ENCODE measurements at regions not wholly inside any gene's neighbourhood (a gene's known extent, or its start where the extent isn't known, plus 50 kb on each side); places are given as distances from the start of the nearest gene placed in this dataset.
"Not testable (repeated sequence)": the region's sequence is repeated elsewhere in the genome, so short reads cannot be mapped to it uniquely, and the experiment has no call there.

DNA sequence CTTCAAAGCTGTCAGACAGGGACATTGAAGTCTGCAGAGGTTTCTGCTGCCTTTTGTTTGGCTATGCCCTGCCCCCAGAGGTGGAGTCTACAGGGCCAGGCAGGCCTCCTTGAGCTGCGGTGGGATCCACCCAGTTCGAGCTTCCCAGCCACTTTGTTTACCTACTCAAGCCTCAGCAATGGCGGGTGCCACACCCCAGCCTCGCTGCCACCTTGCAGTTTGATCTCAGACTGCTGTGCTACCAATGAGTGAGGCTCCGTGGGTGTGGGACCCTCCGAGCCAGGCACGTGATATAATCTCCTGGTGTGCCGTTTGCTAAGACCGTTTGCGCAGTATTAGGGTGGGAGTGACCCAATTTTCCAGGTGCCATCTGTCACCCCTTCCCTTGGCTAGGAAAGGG is 320.1 kb upstream of the STXBP6 start:
- not testable (repeated sequence) for H3K4me3 Mint-ChIP-seq; H3K4me1 Mint-ChIP-seq (ENCODE audit: low read depth); H3K27me3 Mint-ChIP-seq; H3K36me3 Mint-ChIP-seq (ENCODE audit: low read depth); H3K27ac Mint-ChIP-seq
- H3K9me3 Mint-ChIP-seq = peaks cover 17% of the 10 kb centered on the region

DNA sequence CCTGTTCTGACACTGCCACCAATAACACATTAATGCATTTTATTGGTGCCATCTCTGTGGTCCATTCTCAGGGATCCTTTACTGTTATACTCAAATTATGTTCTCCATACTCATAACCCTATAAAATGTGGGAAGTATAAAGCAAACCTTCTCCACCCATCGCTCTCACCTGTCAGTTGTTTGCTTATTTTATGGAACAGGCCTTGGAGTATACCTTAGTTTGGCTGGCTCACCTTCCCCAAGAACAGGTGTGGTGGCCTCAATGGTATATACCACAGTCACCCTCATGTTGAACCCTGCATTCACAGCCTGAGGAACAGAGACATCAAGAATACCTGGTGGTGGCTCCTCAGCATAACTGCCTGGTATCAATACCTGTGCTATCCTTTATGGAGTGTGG is 308.4 kb upstream of the STXBP6 start:
- Mint-ChIP-seq H3K9me3 (no peaks in the 10 kb centered on the region), H3K36me3 (ENCODE audit: low read depth) (no peaks in the 10 kb centered on the region), H3K4me3 (no peak overlapping the region), H3K27me3 (no peaks in the 10 kb centered on the region), H3K27ac (no peak overlapping the region), H3K4me1 (ENCODE audit: low read depth) (no peaks in the 10 kb centered on the region)

DNA sequence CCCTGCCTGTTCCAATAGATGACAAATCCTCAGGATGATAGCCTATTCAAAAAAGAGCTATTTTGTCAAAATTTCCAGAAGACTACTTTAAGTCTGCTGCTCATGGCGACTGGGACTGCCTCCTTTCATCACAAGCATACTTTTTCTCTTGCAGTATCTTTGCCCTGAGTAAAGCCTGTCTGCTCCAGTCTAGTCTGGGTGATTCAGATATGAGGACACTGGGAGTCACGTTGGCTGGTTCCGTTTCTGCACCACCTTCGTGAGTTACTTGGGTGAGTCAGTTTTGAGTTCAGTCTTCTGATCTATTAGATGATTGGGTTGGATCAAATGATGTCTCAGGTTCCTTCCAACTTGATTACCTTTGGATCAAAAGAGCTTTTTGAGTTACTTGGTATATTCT is 301.3 kb upstream of the STXBP6 start:
- H3K4me3 Mint-ChIP-seq = no peak overlapping the region
- H3K9me3 Mint-ChIP-seq = peaks cover 4% of the 10 kb centered on the region

DNA sequence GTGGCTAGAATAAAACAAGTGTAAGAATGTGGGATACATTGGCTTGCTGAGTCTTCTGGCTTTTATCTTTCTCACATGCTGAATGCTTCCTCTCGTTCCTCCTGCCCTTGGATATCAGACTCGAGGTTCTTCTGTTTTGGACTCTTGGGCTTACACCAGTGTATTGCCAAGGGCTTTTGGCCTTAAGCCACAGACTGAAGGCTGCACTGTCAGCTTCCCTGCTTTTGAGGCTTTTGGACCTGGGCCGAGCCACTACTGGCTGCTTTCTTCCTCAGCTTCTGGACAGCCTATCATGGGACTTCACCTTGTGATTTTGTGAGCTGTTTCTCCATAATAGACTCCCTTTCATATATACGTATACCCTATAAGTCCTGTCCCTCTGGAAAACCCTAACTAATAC is 300.9 kb upstream of the STXBP6 start:
- Mint-ChIP-seq H3K27ac (no peak overlapping the region), H3K27me3 (no peaks in the 10 kb centered on the region), H3K4me3 (no peak overlapping the region), H3K4me1 (ENCODE audit: low read depth) (peaks cover 4% of the 10 kb centered on the region), H3K9me3 (peaks cover 4% of the 10 kb centered on the region), H3K36me3 (ENCODE audit: low read depth) (no peaks in the 10 kb centered on the region)

More for the DNA sequence above, 301.3 kb upstream of the STXBP6 start:
- Mint-ChIP-seq H3K27me3 (no peaks in the 10 kb centered on the region), H3K36me3 (ENCODE audit: low read depth) (no peaks in the 10 kb centered on the region), H3K27ac (no peak overlapping the region), H3K4me1 (ENCODE audit: low read depth) (peaks cover 4% of the 10 kb centered on the region)

DNA sequence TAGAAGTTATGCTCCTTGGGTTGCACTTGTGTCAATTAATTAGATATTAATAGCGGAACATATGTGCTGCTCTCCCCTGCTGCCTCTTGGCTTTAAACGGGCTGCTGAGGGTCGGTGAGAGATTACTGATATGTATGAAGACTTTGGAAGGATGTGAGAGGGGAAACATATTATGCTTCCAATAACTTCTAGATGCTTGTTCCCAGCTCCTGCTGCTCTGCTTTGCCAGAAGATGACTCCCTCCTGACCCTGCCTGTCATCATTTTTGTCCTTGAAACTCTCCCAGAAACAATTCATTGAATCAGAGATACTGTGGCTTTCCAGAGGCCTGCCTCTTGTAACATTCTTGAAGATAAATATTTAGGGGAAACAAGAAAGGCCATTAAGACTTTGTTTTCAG is 300.1 kb upstream of the STXBP6 start:
- Mint-ChIP-seq H3K9me3 (peaks cover 7% of the 10 kb centered on the region), H3K36me3 (ENCODE audit: low read depth) (no peaks in the 10 kb centered on the region), H3K27me3 (no peaks in the 10 kb centered on the region), H3K4me3 (no peak overlapping the region), H3K27ac (peak overlapping the region; percentile 12), H3K4me1 (ENCODE audit: low read depth) (peaks cover 4% of the 10 kb centered on the region)

DNA sequence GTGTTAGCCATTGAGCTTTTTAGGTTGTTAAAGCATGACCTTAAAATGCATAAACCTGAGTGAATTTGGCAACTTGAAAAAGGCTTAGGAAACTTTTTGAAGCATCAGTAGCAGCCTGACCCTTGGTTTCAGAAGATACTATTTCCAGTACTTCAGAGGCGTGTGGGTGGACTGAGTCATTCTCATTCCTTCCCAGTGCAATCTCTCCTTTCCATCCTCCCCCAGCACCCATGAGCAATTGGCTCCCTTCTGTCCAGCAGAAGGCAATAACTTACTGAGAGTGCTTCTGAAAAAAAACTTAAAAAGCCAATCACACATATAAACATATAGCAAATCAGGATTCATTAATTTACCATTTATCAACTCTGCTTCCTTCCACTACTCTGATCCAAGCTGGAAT is 299.3 kb upstream of the STXBP6 start:
- Mint-ChIP-seq H3K9me3 (peaks cover 9% of the 10 kb centered on the region), H3K27me3 (no peaks in the 10 kb centered on the region), H3K36me3 (ENCODE audit: low read depth) (no peaks in the 10 kb centered on the region), H3K27ac (no peak overlapping the region), H3K4me3 (no peak overlapping the region), H3K4me1 (ENCODE audit: low read depth) (peaks cover 4% of the 10 kb centered on the region)

DNA sequence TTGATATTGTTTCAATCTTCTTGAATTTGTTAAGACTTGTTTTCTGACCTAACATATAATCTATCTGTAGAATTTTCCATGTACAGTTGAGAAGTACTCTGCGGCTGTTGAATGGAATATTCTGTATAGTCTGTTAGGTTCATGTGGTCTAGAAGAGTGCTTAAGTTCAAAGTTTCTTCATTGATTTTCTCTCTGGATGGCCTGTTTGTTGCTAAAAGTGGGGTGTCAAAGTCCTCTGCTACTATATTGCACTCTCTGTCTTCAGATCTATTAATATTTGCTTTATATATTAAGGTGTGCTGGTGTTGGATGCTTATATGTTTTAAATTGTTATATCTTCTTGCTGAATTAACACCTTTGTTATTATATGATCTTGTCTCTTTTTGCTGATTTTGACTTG is 290.9 kb upstream of the STXBP6 start:
- Mint-ChIP-seq H3K36me3 (ENCODE audit: low read depth) (no peaks in the 10 kb centered on the region), H3K4me1 (ENCODE audit: low read depth) (no peaks in the 10 kb centered on the region), H3K9me3 (peaks cover 21% of the 10 kb centered on the region), H3K27ac (no peak overlapping the region), H3K27me3 (no peaks in the 10 kb centered on the region), H3K4me3 (no peak overlapping the region)

DNA sequence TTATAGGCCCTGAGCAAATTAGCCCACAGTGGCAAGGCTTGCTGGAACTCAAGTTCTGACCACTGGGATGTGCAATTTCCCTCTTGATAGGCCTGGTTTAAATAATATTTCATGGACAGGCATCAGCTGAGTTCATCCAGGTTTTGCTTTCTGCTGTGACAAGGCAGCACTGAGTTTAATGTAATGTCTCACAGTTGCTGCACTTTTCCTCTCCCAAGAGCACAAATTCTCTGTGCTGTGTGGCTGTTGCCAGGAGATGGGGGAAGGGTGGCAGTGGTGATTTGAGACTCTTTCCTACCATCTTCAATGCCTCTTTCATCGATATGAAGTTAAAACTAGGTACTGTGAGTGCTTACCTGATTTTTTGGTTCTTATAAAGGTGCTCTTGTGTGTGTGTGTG is 272.8 kb upstream of the STXBP6 start:
- no peaks in the 10 kb centered on the region for H3K36me3 Mint-ChIP-seq (ENCODE audit: low read depth)
- no peaks in the 10 kb centered on the region for H3K4me1 Mint-ChIP-seq (ENCODE audit: low read depth)
- no peak overlapping the region for H3K4me3 Mint-ChIP-seq
- no peaks in the 10 kb centered on the region for H3K27me3 Mint-ChIP-seq
- H3K9me3 Mint-ChIP-seq = peaks cover 6% of the 10 kb centered on the region
- no peak overlapping the region for H3K27ac Mint-ChIP-seq

DNA sequence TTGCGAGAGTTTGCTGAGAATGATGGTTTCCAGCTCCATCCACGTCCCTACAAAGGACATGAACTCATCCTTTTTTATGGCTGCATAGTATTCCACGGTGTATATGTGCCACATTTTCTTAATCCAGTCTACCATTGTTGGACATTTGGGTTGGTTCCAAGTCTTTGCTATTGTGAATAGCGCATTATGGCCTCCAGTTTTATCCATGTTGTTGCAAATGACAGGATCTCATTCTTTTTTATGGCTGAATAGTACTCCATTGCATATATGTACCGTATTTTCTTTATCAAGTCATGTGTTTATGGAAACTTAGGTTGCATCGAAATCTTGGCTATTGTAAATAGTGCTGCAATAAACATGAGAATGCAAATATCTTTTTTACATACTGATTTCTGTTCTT is 266.1 kb upstream of the STXBP6 start:
- H3K9me3 Mint-ChIP-seq = not testable (repeated sequence)

DNA sequence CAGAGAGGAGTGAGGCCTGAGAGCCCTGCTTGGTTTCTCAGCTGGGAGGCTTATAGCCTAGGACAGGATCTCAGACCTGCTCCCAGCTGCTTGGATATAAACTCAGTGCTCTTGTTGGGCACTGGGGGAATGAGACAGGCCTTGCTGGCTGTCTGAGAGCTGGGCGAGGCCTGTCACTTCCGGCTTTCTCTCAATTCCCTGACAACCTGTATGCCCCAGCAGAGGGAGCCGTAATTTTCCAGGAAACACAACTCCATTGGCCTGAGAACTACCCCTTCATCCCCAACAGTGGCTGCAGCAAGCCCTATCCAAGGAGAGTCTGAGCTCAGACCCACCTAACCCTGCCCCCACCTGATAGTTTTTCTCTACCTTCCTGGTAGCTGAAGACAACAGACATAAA is 258.3 kb upstream of the STXBP6 start:
- no peaks in the 10 kb centered on the region for H3K9me3 Mint-ChIP-seq
- H3K36me3 Mint-ChIP-seq (ENCODE audit: low read depth) = no peaks in the 10 kb centered on the region
- no peaks in the 10 kb centered on the region for H3K4me1 Mint-ChIP-seq (ENCODE audit: low read depth)
- H3K27ac Mint-ChIP-seq = no peak overlapping the region
- H3K4me3 Mint-ChIP-seq = no peak overlapping the region
- H3K27me3 Mint-ChIP-seq = no peaks in the 10 kb centered on the region

More for the DNA sequence above, 266.1 kb upstream of the STXBP6 start:
- H3K27ac Mint-ChIP-seq; H3K36me3 Mint-ChIP-seq (ENCODE audit: low read depth); H3K27me3 Mint-ChIP-seq; H3K4me3 Mint-ChIP-seq; H3K4me1 Mint-ChIP-seq (ENCODE audit: low read depth): not testable (repeated sequence)

DNA sequence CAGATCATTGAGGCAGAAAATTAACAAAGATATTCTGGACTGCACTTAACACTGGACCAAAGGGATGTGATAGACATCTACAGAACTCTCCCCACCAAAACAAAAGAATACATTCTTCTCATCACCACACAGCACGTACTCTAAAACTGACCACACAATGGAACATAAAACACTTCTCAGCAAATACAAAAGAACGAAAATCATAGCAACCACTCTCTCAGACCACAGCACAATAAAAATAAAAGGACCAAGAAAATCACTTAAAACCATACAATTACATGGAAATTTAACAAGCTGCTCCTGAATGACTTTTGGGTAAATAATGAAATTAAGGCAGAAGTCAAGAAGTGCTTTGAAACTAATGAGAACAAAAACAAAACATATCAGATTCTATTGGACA is 254.0 kb upstream of the STXBP6 start:
- H3K27ac Mint-ChIP-seq = no peak overlapping the region
- H3K27me3 Mint-ChIP-seq = peaks cover 4% of the 10 kb centered on the region
- H3K4me1 Mint-ChIP-seq (ENCODE audit: low read depth) = no peaks in the 10 kb centered on the region
- no peaks in the 10 kb centered on the region for H3K36me3 Mint-ChIP-seq (ENCODE audit: low read depth)
- H3K9me3 Mint-ChIP-seq = no peaks in the 10 kb centered on the region
- no peak overlapping the region for H3K4me3 Mint-ChIP-seq

DNA sequence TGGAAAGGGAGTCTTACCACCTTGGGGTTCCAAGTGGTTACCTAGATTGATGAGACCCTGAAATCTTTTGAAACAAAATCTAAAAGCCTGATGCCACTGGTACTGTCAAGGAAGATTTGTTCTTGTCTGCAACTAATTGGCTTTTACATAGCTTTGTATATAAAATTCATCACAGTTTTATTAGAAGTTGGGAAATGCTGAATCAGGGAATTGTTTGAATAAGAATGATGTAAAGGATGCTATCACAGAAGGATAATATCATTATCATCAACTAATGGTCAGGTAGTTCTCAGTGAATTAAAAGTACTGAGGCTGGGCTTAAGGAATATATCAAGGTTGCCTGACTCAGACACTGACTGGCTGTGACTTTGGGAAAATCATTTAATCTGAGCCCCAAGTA is 248.3 kb upstream of the STXBP6 start:
- no peaks in the 10 kb centered on the region for H3K9me3 Mint-ChIP-seq
- H3K27ac Mint-ChIP-seq = no peak overlapping the region
- no peaks in the 10 kb centered on the region for H3K4me1 Mint-ChIP-seq (ENCODE audit: low read depth)
- H3K27me3 Mint-ChIP-seq = peaks cover 10% of the 10 kb centered on the region
- H3K36me3 Mint-ChIP-seq (ENCODE audit: low read depth) = no peaks in the 10 kb centered on the region
- no peak overlapping the region for H3K4me3 Mint-ChIP-seq

DNA sequence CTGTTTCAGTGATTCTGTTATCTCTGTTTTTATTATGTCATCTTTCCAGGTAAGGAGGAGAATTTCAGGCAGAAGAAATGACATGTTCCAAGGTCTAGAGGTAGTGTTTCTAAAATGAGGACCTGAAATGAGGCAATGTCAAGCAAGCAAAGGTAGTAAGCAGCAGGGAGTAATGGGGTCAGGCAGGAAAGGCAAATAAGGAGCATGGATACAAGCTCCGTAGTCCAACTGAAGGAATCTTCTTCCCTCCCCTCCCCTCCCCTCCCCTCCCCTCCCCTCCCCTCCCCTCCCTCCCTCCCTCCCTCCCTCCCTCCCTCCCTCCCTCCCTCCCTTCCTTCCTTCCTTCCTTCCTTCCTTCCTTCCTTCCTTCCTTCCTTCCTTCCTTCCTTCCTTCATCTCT is 240.2 kb upstream of the STXBP6 start:
- not testable (repeated sequence) for H3K36me3 Mint-ChIP-seq (ENCODE audit: low read depth); H3K27me3 Mint-ChIP-seq; H3K27ac Mint-ChIP-seq; H3K9me3 Mint-ChIP-seq; H3K4me1 Mint-ChIP-seq (ENCODE audit: low read depth); H3K4me3 Mint-ChIP-seq

DNA sequence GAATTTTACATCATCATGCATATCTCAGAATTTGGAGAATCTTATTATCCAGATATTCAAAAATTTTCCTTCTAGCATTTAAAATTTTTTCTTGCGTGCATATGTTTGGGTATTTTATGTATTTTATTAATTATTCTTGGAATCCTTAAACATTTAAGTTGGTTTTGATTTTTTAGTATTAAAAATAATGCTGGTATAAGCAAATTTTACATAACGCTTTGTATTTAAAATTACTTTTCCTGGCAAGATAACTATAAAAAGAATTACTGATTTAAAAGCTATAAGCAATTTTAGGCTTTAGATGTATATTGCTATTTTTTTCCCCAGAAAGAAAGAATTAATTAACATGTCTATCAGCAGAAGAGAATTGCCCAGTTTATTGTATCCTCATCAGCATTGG is 224.6 kb upstream of the STXBP6 start:
- no peak overlapping the region for H3K27ac Mint-ChIP-seq
- H3K4me1 Mint-ChIP-seq (ENCODE audit: low read depth) = no peaks in the 10 kb centered on the region
- H3K9me3 Mint-ChIP-seq = no peaks in the 10 kb centered on the region
- no peak overlapping the region for H3K4me3 Mint-ChIP-seq
- no peaks in the 10 kb centered on the region for H3K36me3 Mint-ChIP-seq (ENCODE audit: low read depth)
- peaks cover 3% of the 10 kb centered on the region for H3K27me3 Mint-ChIP-seq

DNA sequence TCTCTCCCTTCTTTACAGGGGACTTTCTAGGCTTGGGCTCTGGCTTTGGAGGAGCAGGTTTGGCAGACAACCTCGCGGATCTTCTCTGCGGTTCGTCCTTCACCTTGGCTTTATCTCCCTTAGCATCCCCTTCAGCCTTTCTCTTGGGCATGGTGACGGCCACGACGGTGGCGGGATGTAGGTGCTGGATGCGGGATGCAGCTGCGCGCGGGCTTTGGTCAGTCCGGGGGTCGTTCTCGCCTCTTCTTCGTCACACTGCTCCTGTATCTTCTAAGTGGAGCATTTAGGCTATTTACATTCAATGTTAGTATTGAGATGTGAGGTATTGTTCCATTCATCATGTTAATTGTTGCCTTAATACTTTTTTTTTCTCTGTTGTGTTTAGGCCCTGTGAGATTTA is 217.2 kb upstream of the STXBP6 start:
- Mint-ChIP-seq H3K9me3 (no peaks in the 10 kb centered on the region), H3K4me3 (no peak overlapping the region), H3K4me1 (ENCODE audit: low read depth) (no peaks in the 10 kb centered on the region), H3K27me3 (peaks cover 3% of the 10 kb centered on the region), H3K36me3 (ENCODE audit: low read depth) (no peaks in the 10 kb centered on the region), H3K27ac (no peak overlapping the region)

DNA sequence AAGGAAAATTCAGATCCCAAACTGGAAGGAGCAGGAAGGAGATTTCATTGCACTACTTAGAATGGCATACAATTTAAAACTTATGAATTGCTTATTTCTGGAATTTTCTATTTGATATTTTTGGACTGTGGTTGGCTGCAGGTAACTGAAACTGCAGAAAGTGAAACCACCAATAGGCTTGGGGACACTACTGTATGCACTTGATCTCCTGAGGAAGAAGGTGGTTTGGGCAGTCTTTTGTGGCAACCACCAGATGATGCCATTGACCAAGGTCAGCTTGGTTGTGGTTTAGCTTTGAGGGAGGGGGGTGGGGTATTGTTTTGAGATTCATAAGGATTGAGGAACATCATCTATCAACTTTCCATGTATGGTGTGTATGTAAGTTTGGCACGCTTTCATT is 209.5 kb upstream of the STXBP6 start:
- H3K36me3 Mint-ChIP-seq (ENCODE audit: low read depth) = no peaks in the 10 kb centered on the region
- H3K4me1 Mint-ChIP-seq (ENCODE audit: low read depth) = no peaks in the 10 kb centered on the region
- H3K27ac Mint-ChIP-seq = no peak overlapping the region
- no peak overlapping the region for H3K4me3 Mint-ChIP-seq
- H3K9me3 Mint-ChIP-seq = no peaks in the 10 kb centered on the region
- H3K27me3 Mint-ChIP-seq = no peaks in the 10 kb centered on the region

DNA sequence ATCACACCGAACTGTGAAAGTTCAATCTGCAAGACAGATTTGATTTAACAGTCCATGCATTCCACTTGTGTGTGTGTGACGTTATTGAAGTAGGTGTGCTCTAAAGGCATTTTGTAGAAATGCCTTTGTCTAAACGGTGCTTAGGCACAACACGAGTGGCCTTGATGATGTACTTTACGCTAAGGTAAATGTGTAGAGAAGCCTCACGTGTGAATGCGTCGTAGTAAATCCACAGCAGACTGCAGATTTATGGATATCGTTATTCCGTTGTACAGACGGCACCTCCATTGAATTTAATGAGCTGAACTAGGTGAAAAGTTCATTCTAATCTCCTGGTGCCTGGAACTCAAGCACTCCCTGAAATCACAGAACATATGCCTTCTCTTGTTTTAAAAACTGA is 202.8 kb upstream of the STXBP6 start:
- Mint-ChIP-seq H3K27ac (no peak overlapping the region), H3K9me3 (no peaks in the 10 kb centered on the region), H3K27me3 (no peaks in the 10 kb centered on the region), H3K4me1 (ENCODE audit: low read depth) (no peaks in the 10 kb centered on the region), H3K4me3 (no peak overlapping the region), H3K36me3 (ENCODE audit: low read depth) (no peaks in the 10 kb centered on the region)
